GM23338 (cell line): ENCODE measurements at regions not wholly inside any gene's neighbourhood (a gene's known extent, or its start where the extent isn't known, plus 50 kb on each side); places are given as distances from the start of the nearest gene placed in this dataset.

Experiments used
- ATAC-seq: fragments of 200-7000 bp; cut with Tn5 transposase; 3 replicates; pipeline ENCODE4 v1.9.1; 2020
- DNase-seq: peaks from one replicate; pipeline ENCODE4 v3.0.0-alpha.2; 2015; ENCODE audit warnings: low spot score
- H2AFZ ChIP-seq: fragments of 200-600 bp; sonication (generic); 2 replicates; pipeline ENCODE4 v1.8.0; 2016; ENCODE audit warnings: antibody characterized with exemption, mild to moderate bottlenecking, moderate library complexity
- H3F3A ChIP-seq: fragments of 200-600 bp; sonication (generic); replicated peaks from 2 replicates; pipeline ENCODE4 v1.8.0; 2017; ENCODE audit warnings: antibody characterized with exemption, mixed run types, low read depth
- H3K27ac ChIP-seq: fragments of 200-600 bp; sonication (generic); 2 replicates; pipeline ENCODE4 v1.6.1; 2016; ENCODE audit warnings: low read depth
- H3K27me3 ChIP-seq: fragments of 200-600 bp; sonication (generic); 2 replicates; pipeline ENCODE4 v1.8.0; 2016; ENCODE audit warnings: mild to moderate bottlenecking, mixed run types, moderate library complexity; ENCODE audit not compliant: insufficient read depth
- H3K36me3 ChIP-seq: fragments of 200-600 bp; sonication (generic); 2 replicates; pipeline ENCODE4 v1.8.0; 2016; ENCODE audit warnings: mild to moderate bottlenecking; ENCODE audit not compliant: insufficient read depth
- H3K4me1 ChIP-seq: fragments of 200-600 bp; sonication (generic); 2 replicates; pipeline ENCODE4 v1.8.0; 2016; ENCODE audit warnings: mild to moderate bottlenecking, moderate library complexity; ENCODE audit not compliant: insufficient read depth
- H3K4me2 ChIP-seq: fragments of 200-600 bp; sonication (generic); 2 replicates; pipeline ENCODE4 v1.7.1; 2017; ENCODE audit warnings: mixed run types
- H3K4me3 ChIP-seq: fragments of 200-600 bp; sonication (generic); 2 replicates; pipeline ENCODE4 v1.6.1; 2016; ENCODE audit warnings: mixed run types
- H3K79me2 ChIP-seq: fragments of 200-600 bp; sonication (generic); replicated peaks from 2 replicates; pipeline ENCODE4 v1.8.0; 2017; ENCODE audit warnings: mild to moderate bottlenecking; ENCODE audit not compliant: insufficient read depth
- H3K9me2 ChIP-seq: fragments of 200-600 bp; sonication (generic); 2 replicates; pipeline ENCODE4 v1.8.0; 2017; ENCODE audit not compliant: insufficient read depth
- H4K20me1 ChIP-seq: fragments of 200-600 bp; sonication (generic); replicated peaks from 2 replicates; pipeline ENCODE4 v1.8.0; 2017; ENCODE audit warnings: mild to moderate bottlenecking; ENCODE audit not compliant: insufficient read depth
- H3K27ac Mint-ChIP-seq: 2 replicates; pipeline ENCODE4 v1.8.0; 2020; ENCODE audit warnings: inconsistent platforms, mild to moderate bottlenecking, moderate library complexity, mixed read lengths
- H3K27me3 Mint-ChIP-seq: 3 replicates; pipeline ENCODE4 v1.8.0; 2022; ENCODE audit warnings: low read depth, mild to moderate bottlenecking, moderate library complexity, mixed read lengths, inconsistent platforms; ENCODE audit not compliant: insufficient read depth, poor library complexity
- H3K36me3 Mint-ChIP-seq: 3 replicates; pipeline ENCODE4 v1.8.0; 2021; ENCODE audit warnings: low read depth, mild to moderate bottlenecking, inconsistent platforms, moderate library complexity, mixed read lengths
- H3K4me1 Mint-ChIP-seq: 3 replicates; pipeline ENCODE4 v1.8.0; 2020; ENCODE audit warnings: mild to moderate bottlenecking, inconsistent platforms, mixed read lengths
- H3K4me3 Mint-ChIP-seq: 3 replicates; pipeline ENCODE4 v1.8.0; 2021; ENCODE audit warnings: moderate library complexity, mild to moderate bottlenecking, inconsistent platforms, mixed read lengths
- H3K9me3 Mint-ChIP-seq: 3 replicates; pipeline ENCODE4 v1.8.0; 2020; ENCODE audit warnings: moderate library complexity, mild to moderate bottlenecking, inconsistent platforms, mixed read lengths
- JUNB ChIP-seq: IDR thresholded peaks from one replicate; pipeline ENCODE4 v1.6.1; 2016; ENCODE audit warnings: antibody characterized with exemption; ENCODE audit not compliant: unreplicated experiment
- ZNF462 ChIP-seq: fragments of 250-450 bp; sonication (Bioruptor Pico); IDR thresholded peaks from 2 replicates; pipeline ENCODE4 v1.5.0; 2020; ENCODE audit warnings: mild to moderate bottlenecking, moderate library complexity

GRCh38 chr12:87160848-87161601 lies 868.2 kb downstream of the C12orf50 start (continued):
- TF ChIP-seq ZNF462 (CRISPR knock-in tag), result no peak

- no peak overlapping the region for H3K4me3 ChIP-seq
- no peak for TF ChIP-seq JUNB
- TF ChIP-seq ZNF462 (CRISPR knock-in tag), result no peak
- no peak overlapping the region for H3K4me2 ChIP-seq
- Mint-ChIP-seq H3K4me1 (no peaks in the 10 kb centered on the region), H3K36me3 (no peaks in the 10 kb centered on the region), H3K27ac (no peak overlapping the region), H3K27me3 (no peaks in the 10 kb centered on the region), H3K4me3 (no peak overlapping the region), H3K9me3 (no peaks in the 10 kb centered on the region)
- no peaks in the 10 kb centered on the region for H3K79me2 ChIP-seq
- 0 out of 2 replicates have a peak overlapping the region, but pooled peaks have one; percentile 45 for H2AFZ ChIP-seq
- no peak overlapping the region for H3K27ac ChIP-seq
- H3F3A ChIP-seq, result no peaks in the 10 kb centered on the region
- peak; percentile 19 for DNase-seq
- H3K9me2 ChIP-seq, result no peaks in the 10 kb centered on the region
- H3K4me1 ChIP-seq, result no peaks in the 10 kb centered on the region
- no peaks in the 10 kb centered on the region for H3K27me3 ChIP-seq
- no peaks in the 10 kb centered on the region for H4K20me1 ChIP-seq
- H3K36me3 ChIP-seq, result no peaks in the 10 kb centered on the region
- ATAC-seq, result no peak
Observed at GRCh38 chr12:87157791-87158190, 871.4 kb downstream of the C12orf50 start.
